Lower leg skin (tissue), 3 donors: ENCODE measurements at regions not wholly inside any gene's neighbourhood (a gene's known extent, or its start where the extent isn't known, plus 50 kb on each side); places are given as distances from the start of the nearest gene placed in this dataset.

Experiments used
- CTCF ChIP-seq, 3 donors: fragments of 450-650 bp; IDR thresholded peaks; one replicate each; pipeline ENCODE4 v1.5.1; 2016; ENCODE audit warnings: antibody characterized with exemption in 3 of 3, mild to moderate bottlenecking in 3 of 3, moderate library complexity in 2 of 3
- POLR2A ChIP-seq, 2 donors: fragments of 450-650 bp; IDR thresholded peaks; one replicate each; pipeline ENCODE4 v1.6.1; 2016 to 2017; ENCODE audit warnings: antibody characterized with exemption in 2 of 2, mild to moderate bottlenecking in 1 of 2, moderate library complexity in 1 of 2

- TF ChIP-seq POLR2A (IDR thresholded peaks at IDR 0.05) (no peak), CTCF (IDR thresholded peaks at IDR 0.05) (no peak)
These were observed 577.1 kb downstream of the HACE1 start for GRCh38 chr6:104282581-104282980.
